Fibroblast of the aortic adventitia (primary cell): ENCODE measurements at regions not wholly inside any gene's neighbourhood (a gene's known extent, or its start where the extent isn't known, plus 50 kb on each side); places are given as distances from the start of the nearest gene placed in this dataset.

Source experiments
- DNase-seq: peaks from one replicate; pipeline ENCODE4 v3.0.0-alpha.2; 2010; ENCODE audit warnings: low read depth
- H3K4me3 ChIP-seq: 2 replicates; pipeline ENCODE4 v1.5.1; 2011; ENCODE audit warnings: low read depth, mild to moderate bottlenecking, control low read depth, low read length, moderate library complexity
- CTCF ChIP-seq: IDR thresholded peaks from 2 replicates; pipeline ENCODE4 v1.5.1; 2011; ENCODE audit warnings: mild to moderate bottlenecking, low read length, control low read depth, inconsistent platforms; ENCODE audit not compliant: insufficient read depth

- DNase-seq, result peak; percentile 22
- no peak overlapping the region for H3K4me3 ChIP-seq
- no peak for TF ChIP-seq CTCF
These were observed 50.3 kb upstream of the CTPS1 start for GRCh38 chr1:40929155-40929554.
